ENCODE measurements at regions not wholly inside any gene's neighbourhood (a gene's known extent, or its start where the extent isn't known, plus 50 kb on each side); places are given as distances from the start of the nearest gene placed in this dataset.

GRCh38 chr18:75752740-75753263, 325.3 kb upstream of the SMIM21 start:
- no TSS peak for BruUV-seq (replicated peaks)
- H3K9me3 Mint-ChIP-seq (ENCODE audit: unreplicated experiment): no peaks in the 10 kb centered on the region
- POLR2A ChIA-PET: interaction anchor here (0.7 kb wide), 1 partner anchor 213 kb away, joined by 4 read pairs; no protein-coding TSS in a partner anchor
- intact Hi-C loops (cut with micrococcal nuclease): no loop called here
- no peaks in the 10 kb centered on the region for H3K4me1 Mint-ChIP-seq (ENCODE audit: insufficient read depth, unreplicated experiment)
- no peaks in the 10 kb centered on the region for H3K27me3 Mint-ChIP-seq (ENCODE audit: insufficient read depth, unreplicated experiment)
- no peak overlapping the region for H3K27ac Mint-ChIP-seq (ENCODE audit: low read depth, unreplicated experiment)
- no peak overlapping the region for H3K4me3 Mint-ChIP-seq (ENCODE audit: unreplicated experiment)
- DNase-seq (ENCODE audit: unreplicated experiment): no peak
- CTCF ChIA-PET: interaction anchor here (0.6 kb wide), 1 partner anchor 10 kb away, joined by 3 read pairs; no protein-coding TSS in a partner anchor
- no peak for TF ChIP-seq CTCF (IDR thresholded peaks at IDR 0.05; ENCODE audit: unreplicated experiment)
- H3K36me3 Mint-ChIP-seq (ENCODE audit: insufficient read depth, unreplicated experiment): no peaks in the 10 kb centered on the region

- intact Hi-C loops (cut with micrococcal nuclease): no loop called here
- ChIA-PET CTCF (no interaction called here), POLR2A (no interaction called here)
- H3K4me1 Mint-ChIP-seq (ENCODE audit: insufficient read depth, unreplicated experiment): no peaks in the 10 kb centered on the region
- no peak for DNase-seq (ENCODE audit: unreplicated experiment)
- H3K4me3 Mint-ChIP-seq (ENCODE audit: unreplicated experiment): no peak overlapping the region
- H3K27me3 Mint-ChIP-seq (ENCODE audit: insufficient read depth, unreplicated experiment): no peaks in the 10 kb centered on the region
- TF ChIP-seq CTCF (IDR thresholded peaks at IDR 0.05; ENCODE audit: unreplicated experiment): no peak
- no peaks in the 10 kb centered on the region for H3K36me3 Mint-ChIP-seq (ENCODE audit: insufficient read depth, unreplicated experiment)
- no peak overlapping the region for H3K27ac Mint-ChIP-seq (ENCODE audit: low read depth, unreplicated experiment)
- BruUV-seq (replicated peaks): no TSS peak
- no peaks in the 10 kb centered on the region for H3K9me3 Mint-ChIP-seq (ENCODE audit: unreplicated experiment)
These were observed 317.6 kb upstream of the SMIM21 start for GRCh38 chr18:75745147-75745546.

- ChIA-PET POLR2A (no interaction called here), CTCF (interaction anchor here (0.7 kb wide), 1 partner anchor 479 kb away, joined by 3 read pairs; no protein-coding TSS in a partner anchor)
- H3K27me3 Mint-ChIP-seq (ENCODE audit: insufficient read depth, unreplicated experiment): no peaks in the 10 kb centered on the region
- no peaks in the 10 kb centered on the region for H3K9me3 Mint-ChIP-seq (ENCODE audit: unreplicated experiment)
- DNase-seq (ENCODE audit: unreplicated experiment): no peak
- H3K4me3 Mint-ChIP-seq (ENCODE audit: unreplicated experiment): no peak overlapping the region
- H3K4me1 Mint-ChIP-seq (ENCODE audit: insufficient read depth, unreplicated experiment): no peaks in the 10 kb centered on the region
- H3K27ac Mint-ChIP-seq (ENCODE audit: low read depth, unreplicated experiment): no peak overlapping the region
- peaks cover 5% of the 10 kb centered on the region for H3K36me3 Mint-ChIP-seq (ENCODE audit: insufficient read depth, unreplicated experiment)
- intact Hi-C loops (cut with micrococcal nuclease): no loop called here
- no peak for TF ChIP-seq CTCF (IDR thresholded peaks at IDR 0.05; ENCODE audit: unreplicated experiment)
- no TSS peak for BruUV-seq (replicated peaks)
These were observed 315.0 kb upstream of the SMIM21 start for GRCh38 chr18:75742516-75742915.

GRCh38 chr18:75739682-75740081, 312.2 kb upstream of the SMIM21 start:
- Mint-ChIP-seq H3K9me3 (ENCODE audit: unreplicated experiment) (peaks cover 9% of the 10 kb centered on the region), H3K4me3 (ENCODE audit: unreplicated experiment) (no peak overlapping the region), H3K36me3 (ENCODE audit: insufficient read depth, unreplicated experiment) (peaks cover 5% of the 10 kb centered on the region), H3K4me1 (ENCODE audit: insufficient read depth, unreplicated experiment) (no peaks in the 10 kb centered on the region), H3K27me3 (ENCODE audit: insufficient read depth, unreplicated experiment) (no peaks in the 10 kb centered on the region), H3K27ac (ENCODE audit: low read depth, unreplicated experiment) (no peak overlapping the region)
- intact Hi-C loops (cut with micrococcal nuclease): no loop called here
- CTCF ChIA-PET: no interaction called here
- DNase-seq (ENCODE audit: unreplicated experiment): no peak
- POLR2A ChIA-PET: no interaction called here
- BruUV-seq (replicated peaks): no TSS peak
- TF ChIP-seq CTCF (IDR thresholded peaks at IDR 0.05; ENCODE audit: unreplicated experiment): no peak

All from MCF 10A (cell line).